HG03159 (cell line): ENCODE measurements at regions not wholly inside any gene's neighbourhood (a gene's known extent, or its start where the extent isn't known, plus 50 kb on each side); places are given as distances from the start of the nearest gene placed in this dataset.

Source experiments
- ATAC-seq: cut with Tn5 transposase; IDR thresholded peaks from one replicate; pipeline ENCODE4 v1.9.1; 2021; ENCODE audit warnings: mild to moderate bottlenecking, moderate library complexity; ENCODE audit not compliant: unreplicated experiment

- ATAC-seq, result no peak
Measured at GRCh38 chr7:96638669-96639068, 71.0 kb downstream of the SEM1 start.

GRCh38 chr7:96637522-96637921 lies 72.1 kb downstream of the SEM1 start:
- no peak for ATAC-seq

- ATAC-seq, result no peak
Measured at GRCh38 chr7:96636979-96637378, 72.7 kb downstream of the SEM1 start.

- ATAC-seq, result no peak
Measured at GRCh38 chr7:96636342-96636860, 73.2 kb downstream of the SEM1 start.

GRCh38 chr7:96629884-96630283 lies 79.8 kb downstream of the SEM1 start:
- ATAC-seq, result no peak

GRCh38 chr7:96624954-96625353 lies 84.7 kb downstream of the SEM1 start:
- no peak for ATAC-seq

GRCh38 chr7:96621932-96622331 lies 87.7 kb downstream of the SEM1 start:
- ATAC-seq, result no peak

GRCh38 chr7:96614154-96614867 lies 95.3 kb downstream of the SEM1 start:
- ATAC-seq, result peak; percentile 62

GRCh38 chr7:96612034-96612433 lies 97.6 kb downstream of the SEM1 start:
- ATAC-seq, result no peak

GRCh38 chr7:96605045-96605716 lies 104.5 kb downstream of the SEM1 start:
- no peak for ATAC-seq

GRCh38 chr7:96599288-96599936 lies 110.2 kb downstream of the SEM1 start:
- no peak for ATAC-seq

GRCh38 chr7:96598421-96598820 lies 111.2 kb downstream of the SEM1 start:
- no peak for ATAC-seq

- ATAC-seq, result no peak
Measured at GRCh38 chr7:96596120-96596826, 113.4 kb downstream of the SEM1 start.

- ATAC-seq, result no peak
Measured at GRCh38 chr7:96591900-96592676, 117.6 kb downstream of the SEM1 start.

GRCh38 chr7:96591159-96591899 lies 118.3 kb downstream of the SEM1 start:
- ATAC-seq, result no peak

GRCh38 chr7:96589038-96589437 lies 120.6 kb downstream of the SEM1 start:
- ATAC-seq, result no peak

GRCh38 chr7:96579119-96579518 lies 130.5 kb downstream of the SEM1 start:
- ATAC-seq, result no peak

GRCh38 chr7:96578606-96579005 lies 131.0 kb downstream of the SEM1 start:
- ATAC-seq, result no peak

- no peak for ATAC-seq
Measured at GRCh38 chr7:96563409-96563808, 146.2 kb downstream of the SEM1 start.

- no peak for ATAC-seq
Measured at GRCh38 chr7:96562966-96563365, 146.7 kb downstream of the SEM1 start.
